K562 (cell line): ENCODE measurements at regions not wholly inside any gene's neighbourhood (a gene's known extent, or its start where the extent isn't known, plus 50 kb on each side); places are given as distances from the start of the nearest gene placed in this dataset.

Experiments used
- ARID2 ChIP-seq: fragments of 450-650 bp; IDR thresholded peaks from 2 replicates; pipeline ENCODE4 v1.6.1; 2017; ENCODE audit warnings: antibody characterized with exemption, mild to moderate bottlenecking
- ATF1 ChIP-seq, 2 experiments: fragments of 450-650 bp in 1 of 2; IDR thresholded peaks; 2 replicates each; pipeline ENCODE4 v1.6.1; 2016; ENCODE audit warnings: missing compliant biosample characterization in 1 of 2, missing genetic modification characterization in 1 of 2
- CBX3 ChIP-seq, 2 experiments: IDR thresholded peaks; 1 replicate in 1 of 2; 2 replicates in 1 of 2; pipeline ENCODE4 v1.6.1; 2012; ENCODE audit warnings: inconsistent platforms in 2 of 2, low read length in 2 of 2, borderline replicate concordance in 1 of 2, control low read depth in 1 of 2
- CBX8 ChIP-seq: fragments of 200-600 bp; sonication (generic); IDR thresholded peaks from 2 replicates; pipeline ENCODE4 v1.6.1; 2012; ENCODE audit warnings: borderline replicate concordance, mixed run types, low read depth, mild to moderate bottlenecking, moderate library complexity, mixed read lengths, low read length, control low read depth, inconsistent platforms; ENCODE audit not compliant: poor library complexity, severe bottlenecking; ENCODE audit errors: extremely low read depth
- CHCHD3 ChIP-seq: fragments of 250-450 bp; sonication (Bioruptor Pico); IDR thresholded peaks from 2 replicates; pipeline ENCODE4 v2.1.2; 2022; ENCODE audit warnings: mild to moderate bottlenecking
- ETS2 ChIP-seq: IDR thresholded peaks from 2 replicates; pipeline ENCODE4 v1.6.1; 2016; ENCODE audit warnings: borderline replicate concordance, missing genetic modification characterization, mild to moderate bottlenecking, moderate library complexity, missing compliant biosample characterization; ENCODE audit not compliant: poor library complexity, severe bottlenecking
- RBM14 ChIP-seq: fragments of 200-400 bp; formaldehyde crosslinking; IDR thresholded peaks from 2 replicates; pipeline ENCODE4 v1.6.1; 2018; ENCODE audit warnings: low read depth, mild to moderate bottlenecking, low read length, moderate library complexity, borderline replicate concordance; ENCODE audit not compliant: insufficient read depth
- RFX1 ChIP-seq: fragments of 450-650 bp; IDR thresholded peaks from 2 replicates; pipeline ENCODE4 v1.6.1; 2016; ENCODE audit warnings: mild to moderate bottlenecking, moderate library complexity
- SMAD1 ChIP-seq: fragments of 150-350 bp; IDR thresholded peaks from 2 replicates; pipeline ENCODE4 v1.6.1; 2014; ENCODE audit warnings: low read length, low read depth; ENCODE audit not compliant: partially characterized antibody
- TAL1 ChIP-seq: fragments of 450-650 bp; IDR thresholded peaks from 2 replicates; pipeline ENCODE4 v1.6.1; 2016; ENCODE audit warnings: mild to moderate bottlenecking
- TEAD1 ChIP-seq, 2 experiments: fragments of 450-650 bp in 1 of 2; sonication (generic) in 1 of 2; formaldehyde crosslinking; IDR thresholded peaks; 2 replicates each; pipeline versions ENCODE4 v1.4.0 to v1.8.0; 2020 to 2022; ENCODE audit warnings: mild to moderate bottlenecking in 2 of 2, missing genetic modification reagents in 1 of 2
- YY1 ChIP-seq, 3 experiments: IDR thresholded peaks; 2 replicates each; pipeline ENCODE4 v1.6.1; 2011; ENCODE audit warnings: low read length in 2 of 3, mild to moderate bottlenecking in 2 of 3, moderate library complexity in 2 of 3, borderline replicate concordance in 1 of 3, control low read depth in 1 of 3, low read depth in 1 of 3; ENCODE audit not compliant: insufficient read depth in 3 of 3, insufficient replicate concordance in 2 of 3, control insufficient read depth in 1 of 3, insufficient read length in 1 of 3; ENCODE audit errors: extremely low read depth in 1 of 3
- ZNF347 ChIP-seq: fragments of 450-650 bp; formaldehyde crosslinking; IDR thresholded peaks from 2 replicates; pipeline ENCODE4 v1.4.0; 2020; ENCODE audit warnings: low read depth, mild to moderate bottlenecking, moderate library complexity
- ZNF717 ChIP-seq: fragments of 250-450 bp; sonication (Bioruptor Pico); IDR thresholded peaks from 2 replicates; pipeline ENCODE4 v1.5.0; 2021
- TF ChIP-seq, protein P1 (sequence below): fragments of 250-450 bp; sonication (Bioruptor Pico); IDR thresholded peaks from 2 replicates; pipeline ENCODE4 v1.4.0; 2020; ENCODE audit warnings: borderline replicate concordance
- TF ChIP-seq, protein P2 (sequence below): sonication (generic); formaldehyde crosslinking; IDR thresholded peaks from 2 replicates; pipeline ENCODE4 v1.4.0; 2020; ENCODE audit warnings: mild to moderate bottlenecking, missing genetic modification reagents
- TF ChIP-seq, protein P3 (sequence below): fragments of 150-350 bp; conservative IDR thresholded peaks from 2 replicates; pipeline ENCODE4 v1.6.1; 2014; ENCODE audit warnings: low read length
- TF ChIP-seq, protein P4 (sequence below): sonication (generic); formaldehyde crosslinking; IDR thresholded peaks from 2 replicates; pipeline ENCODE4 v1.8.0; 2022; ENCODE audit warnings: mild to moderate bottlenecking, missing genetic modification reagents, borderline replicate concordance

DNA sequence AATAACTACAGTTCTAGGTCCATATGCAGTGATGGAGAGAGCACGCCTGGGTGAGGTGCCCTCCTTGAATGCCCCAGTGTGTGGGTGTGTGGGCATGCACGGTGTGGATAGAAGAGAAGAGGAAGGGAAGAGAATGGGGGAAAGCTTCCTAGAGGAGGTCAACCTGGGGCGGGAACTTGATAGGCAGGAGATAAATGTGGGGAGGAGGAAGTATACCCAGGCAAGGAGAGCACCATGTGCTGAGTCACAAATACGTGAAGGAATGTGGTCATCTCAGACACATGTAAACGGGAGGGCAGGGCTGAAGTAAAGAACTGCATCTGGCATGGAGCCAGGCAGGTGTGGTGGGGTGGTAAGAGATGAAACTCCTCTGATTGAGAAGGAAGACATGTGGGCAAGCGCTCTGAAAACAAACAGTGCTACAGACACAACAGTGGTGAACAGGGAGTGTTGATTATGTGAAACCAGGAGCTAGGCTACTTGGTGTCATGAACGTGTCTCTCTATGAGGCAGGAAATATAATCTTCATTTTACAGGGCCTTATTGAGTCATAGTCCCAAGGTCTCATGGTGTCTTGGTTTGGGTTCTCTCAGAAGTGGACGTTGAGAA is 61.5 kb upstream of the EED start (continued):
- TF ChIP-seq, protein P1, sequence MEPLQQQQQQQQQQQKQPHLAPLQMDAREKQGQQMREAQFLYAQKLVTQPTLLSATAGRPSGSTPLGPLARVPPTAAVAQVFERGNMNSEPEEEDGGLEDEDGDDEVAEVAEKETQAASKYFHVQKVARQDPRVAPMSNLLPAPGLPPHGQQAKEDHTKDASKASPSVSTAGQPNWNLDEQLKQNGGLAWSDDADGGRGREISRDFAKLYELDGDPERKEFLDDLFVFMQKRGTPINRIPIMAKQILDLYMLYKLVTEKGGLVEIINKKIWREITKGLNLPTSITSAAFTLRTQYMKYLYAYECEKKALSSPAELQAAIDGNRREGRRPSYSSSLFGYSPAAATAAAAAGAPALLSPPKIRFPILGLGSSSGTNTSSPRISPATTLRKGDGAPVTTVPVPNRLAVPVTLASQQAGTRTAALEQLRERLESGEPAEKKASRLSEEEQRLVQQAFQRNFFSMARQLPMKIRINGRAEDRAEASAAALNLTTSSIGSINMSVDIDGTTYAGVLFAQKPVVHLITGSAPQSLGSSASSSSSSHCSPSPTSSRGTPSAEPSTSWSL (CRISPR knock-in tag): no peak
- TF ChIP-seq ARID2 (peak; percentile 39; the same call in 1 of the 2 replicates), RFX1 (no peak), SMAD1 (peak; percentile 82), CBX3 (IDR thresholded peaks at IDR 0.05; ENCODE audit: borderline replicate concordance in 1 of 2, low read length in 2 of 2) (0 out of 3 replicates have a peak, but pooled peaks of 1 of the 2 experiments have one; percentile 10), RBM14 (no peak), ZNF347 (CRISPR knock-in tag) (no peak), TEAD1 (CRISPR knock-in tag; IDR thresholded peaks at IDR 0.05) (peak; percentile 54 to 64; a peak in 2 of 4 replicates), ETS2 (peak; percentile 54), CBX8 (no peak), TAL1 (peak; percentile 35), ZNF717 (CRISPR knock-in tag) (no peak), ATF1 (CRISPR knock-in tag; IDR thresholded peaks at IDR 0.05) (no peak), ATF1 (tag; IDR thresholded peaks at IDR 0.05) (peak; percentile 71), YY1 (IDR thresholded peaks at IDR 0.05; ENCODE audit: borderline replicate concordance in 1 of 3, control insufficient read depth in 1 of 3, extremely low read depth in 1 of 3, insufficient read depth in 3 of 3, insufficient read length in 1 of 3, insufficient replicate concordance in 2 of 3, low read depth in 1 of 3, low read length in 2 of 3) (peak in 1 of 3 experiments; percentile 22), CHCHD3 (no peak)
- TF ChIP-seq, protein P2, sequence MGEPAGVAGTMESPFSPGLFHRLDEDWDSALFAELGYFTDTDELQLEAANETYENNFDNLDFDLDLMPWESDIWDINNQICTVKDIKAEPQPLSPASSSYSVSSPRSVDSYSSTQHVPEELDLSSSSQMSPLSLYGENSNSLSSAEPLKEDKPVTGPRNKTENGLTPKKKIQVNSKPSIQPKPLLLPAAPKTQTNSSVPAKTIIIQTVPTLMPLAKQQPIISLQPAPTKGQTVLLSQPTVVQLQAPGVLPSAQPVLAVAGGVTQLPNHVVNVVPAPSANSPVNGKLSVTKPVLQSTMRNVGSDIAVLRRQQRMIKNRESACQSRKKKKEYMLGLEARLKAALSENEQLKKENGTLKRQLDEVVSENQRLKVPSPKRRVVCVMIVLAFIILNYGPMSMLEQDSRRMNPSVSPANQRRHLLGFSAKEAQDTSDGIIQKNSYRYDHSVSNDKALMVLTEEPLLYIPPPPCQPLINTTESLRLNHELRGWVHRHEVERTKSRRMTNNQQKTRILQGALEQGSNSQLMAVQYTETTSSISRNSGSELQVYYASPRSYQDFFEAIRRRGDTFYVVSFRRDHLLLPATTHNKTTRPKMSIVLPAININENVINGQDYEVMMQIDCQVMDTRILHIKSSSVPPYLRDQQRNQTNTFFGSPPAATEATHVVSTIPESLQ (CRISPR knock-in tag): no peak
- TF ChIP-seq, protein P3, sequence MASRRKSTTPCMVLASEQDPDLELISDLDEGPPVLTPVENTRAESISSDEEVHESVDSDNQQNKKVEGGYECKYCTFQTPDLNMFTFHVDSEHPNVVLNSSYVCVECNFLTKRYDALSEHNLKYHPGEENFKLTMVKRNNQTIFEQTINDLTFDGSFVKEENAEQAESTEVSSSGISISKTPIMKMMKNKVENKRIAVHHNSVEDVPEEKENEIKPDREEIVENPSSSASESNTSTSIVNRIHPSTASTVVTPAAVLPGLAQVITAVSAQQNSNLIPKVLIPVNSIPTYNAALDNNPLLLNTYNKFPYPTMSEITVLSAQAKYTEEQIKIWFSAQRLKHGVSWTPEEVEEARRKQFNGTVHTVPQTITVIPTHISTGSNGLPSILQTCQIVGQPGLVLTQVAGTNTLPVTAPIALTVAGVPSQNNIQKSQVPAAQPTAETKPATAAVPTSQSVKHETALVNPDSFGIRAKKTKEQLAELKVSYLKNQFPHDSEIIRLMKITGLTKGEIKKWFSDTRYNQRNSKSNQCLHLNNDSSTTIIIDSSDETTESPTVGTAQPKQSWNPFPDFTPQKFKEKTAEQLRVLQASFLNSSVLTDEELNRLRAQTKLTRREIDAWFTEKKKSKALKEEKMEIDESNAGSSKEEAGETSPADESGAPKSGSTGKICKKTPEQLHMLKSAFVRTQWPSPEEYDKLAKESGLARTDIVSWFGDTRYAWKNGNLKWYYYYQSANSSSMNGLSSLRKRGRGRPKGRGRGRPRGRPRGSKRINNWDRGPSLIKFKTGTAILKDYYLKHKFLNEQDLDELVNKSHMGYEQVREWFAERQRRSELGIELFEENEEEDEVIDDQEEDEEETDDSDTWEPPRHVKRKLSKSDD: no peak
- TF ChIP-seq, protein P4, sequence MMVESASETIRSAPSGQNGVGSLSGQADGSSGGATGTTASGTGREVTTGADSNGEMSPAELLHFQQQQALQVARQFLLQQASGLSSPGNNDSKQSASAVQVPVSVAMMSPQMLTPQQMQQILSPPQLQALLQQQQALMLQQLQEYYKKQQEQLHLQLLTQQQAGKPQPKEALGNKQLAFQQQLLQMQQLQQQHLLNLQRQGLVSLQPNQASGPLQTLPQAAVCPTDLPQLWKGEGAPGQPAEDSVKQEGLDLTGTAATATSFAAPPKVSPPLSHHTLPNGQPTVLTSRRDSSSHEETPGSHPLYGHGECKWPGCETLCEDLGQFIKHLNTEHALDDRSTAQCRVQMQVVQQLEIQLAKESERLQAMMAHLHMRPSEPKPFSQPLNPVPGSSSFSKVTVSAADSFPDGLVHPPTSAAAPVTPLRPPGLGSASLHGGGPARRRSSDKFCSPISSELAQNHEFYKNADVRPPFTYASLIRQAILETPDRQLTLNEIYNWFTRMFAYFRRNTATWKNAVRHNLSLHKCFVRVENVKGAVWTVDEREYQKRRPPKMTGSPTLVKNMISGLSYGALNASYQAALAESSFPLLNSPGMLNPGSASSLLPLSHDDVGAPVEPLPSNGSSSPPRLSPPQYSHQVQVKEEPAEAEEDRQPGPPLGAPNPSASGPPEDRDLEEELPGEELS (CRISPR knock-in tag): no peak
